ENCODE measurements at regions not wholly inside any gene's neighbourhood (a gene's known extent, or its start where the extent isn't known, plus 50 kb on each side); places are given as distances from the start of the nearest gene placed in this dataset.

GRCh38 chr6:62480544-62480943, 194.5 kb upstream of the KHDRBS2 start:
- DNase-seq (ENCODE audit: extremely low read depth in 1 of 4, low spot score in 3 of 4): no peak
- FAIRE-seq: no peak
- no peaks in the 10 kb centered on the region for H3K27me3 ChIP-seq (ENCODE audit: control insufficient read depth in 2 of 2, insufficient read depth in 2 of 2, low read length in 2 of 2)
- TF ChIP-seq TCF15 (CRISPR knock-in tag; IDR thresholded peaks at IDR 0.05): no peak
- no peak for TF ChIP-seq HINFP (tag; conservative IDR thresholded peaks at IDR 0.05; ENCODE audit: low read depth)
- no peak for TF ChIP-seq ZNF384 (IDR thresholded peaks at IDR 0.05; ENCODE audit: low read depth, low read length)
- no peak for TF ChIP-seq ZNF395 (CRISPR knock-in tag; IDR thresholded peaks at IDR 0.05)
- no peak overlapping the region for H3K4me2 ChIP-seq (ENCODE audit: insufficient read depth, low read length)
- in situ Hi-C loops (cut with MboI) (no loop called here), intact Hi-C loops (cut with micrococcal nuclease) (no loop called here)
- no peaks in the 10 kb centered on the region for H3K4me1 ChIP-seq (replicated peaks in 1 of 2; ENCODE audit: control insufficient read depth in 2 of 2, insufficient read depth in 2 of 2, low read length in 2 of 2)
- no peak overlapping the region for H2AFZ ChIP-seq (ENCODE audit: low read depth, low read length)
- no TSS peak for BruUV-seq (replicated peaks)
- ChIA-PET CTCF (ENCODE audit: low intra/inter-chr PET ratio) (no interaction called here), POLR2A (no interaction called here)
- no peaks in the 10 kb centered on the region for H3K36me3 ChIP-seq (ENCODE audit: control insufficient read depth, insufficient read depth, low read length)
- no peaks in the 10 kb centered on the region for H3K9me1 ChIP-seq (ENCODE audit: control insufficient read depth, insufficient read depth, low read length)
- no peaks in the 10 kb centered on the region for H4K20me1 ChIP-seq (replicated peaks; ENCODE audit: control insufficient read depth, insufficient read depth, low read length)
- H3K79me2 ChIP-seq (ENCODE audit: control insufficient read depth, insufficient read depth, low read length): no peaks in the 10 kb centered on the region
- ATAC-seq: no peak
- no peak overlapping the region for H3K9ac ChIP-seq (ENCODE audit: insufficient read depth in 1 of 2, low read depth in 2 of 2, low read length in 2 of 2)
- WGBS (ENCODE audit: insufficient coverage, low coverage, missing lambda C conversion rate): 5% methylated on average over 1 of the region's 1 CpG
- H3K27ac ChIP-seq (ENCODE audit: extremely low read depth, low read depth, low read length): no peak overlapping the region
- no peaks in the 10 kb centered on the region for H3K9me3 ChIP-seq (replicated peaks; ENCODE audit: control insufficient read depth, insufficient read depth, low read depth, low read length)
- no peak overlapping the region for H3K4me3 ChIP-seq

Measured in K562 (cell line).